ENCODE measurements at regions not wholly inside any gene's neighbourhood (a gene's known extent, or its start where the extent isn't known, plus 50 kb on each side); places are given as distances from the start of the nearest gene placed in this dataset.
"Not testable (repeated sequence)": the region's sequence is repeated elsewhere in the genome, so short reads cannot be mapped to it uniquely, and the experiment has no call there.

- DNase-seq: not testable (repeated sequence)
Measured at GRCh38 chr1:214095896-214096295, 108.1 kb downstream of the PROX1 start.

- DNase-seq: no peak
Measured at GRCh38 chr1:214101246-214101645, 113.5 kb downstream of the PROX1 start.

- DNase-seq: no peak
Measured at GRCh38 chr1:214101828-214102227, 114.1 kb downstream of the PROX1 start.

GRCh38 chr1:214102907-214103306 lies 115.1 kb downstream of the PROX1 start:
- DNase-seq: no peak

- DNase-seq: no peak
Measured at GRCh38 chr1:214103778-214104177, 116.0 kb downstream of the PROX1 start.

GRCh38 chr1:214106375-214106774 lies 118.6 kb downstream of the PROX1 start:
- no peak for DNase-seq

- DNase-seq: peak in 1 of 58 donors; percentile 1
Measured at GRCh38 chr1:214107322-214108096, 119.7 kb downstream of the PROX1 start.

GRCh38 chr1:214108097-214108446 lies 120.3 kb downstream of the PROX1 start:
- no peak for DNase-seq

GRCh38 chr1:214111796-214112195 lies 124.0 kb downstream of the PROX1 start:
- DNase-seq: no peak

GRCh38 chr1:214116258-214116657 lies 128.5 kb downstream of the PROX1 start:
- DNase-seq: no peak

GRCh38 chr1:214117780-214118179 lies 130.0 kb downstream of the PROX1 start:
- no peak for DNase-seq

GRCh38 chr1:214120191-214120590 lies 132.4 kb downstream of the PROX1 start:
- DNase-seq: no peak

- DNase-seq: no peak
Measured at GRCh38 chr1:214120951-214121350, 133.2 kb downstream of the PROX1 start.

- no peak for DNase-seq
Measured at GRCh38 chr1:214122110-214122509, 134.3 kb downstream of the PROX1 start.

- DNase-seq: peak in 40 of 58 donors; percentile 2 to 76 (median 21)
Measured at GRCh38 chr1:214123061-214123784, 135.4 kb downstream of the PROX1 start.

GRCh38 chr1:214124281-214124805 lies 136.6 kb downstream of the PROX1 start:
- no peak for DNase-seq

- DNase-seq: no peak
Measured at GRCh38 chr1:214124915-214125314, 137.1 kb downstream of the PROX1 start.

- no peak for DNase-seq
Measured at GRCh38 chr1:214125819-214126218, 138.0 kb downstream of the PROX1 start.

- DNase-seq: no peak
Measured at GRCh38 chr1:214126697-214127146, 138.9 kb downstream of the PROX1 start.

- DNase-seq: no peak
Measured at GRCh38 chr1:214127705-214128104, 139.9 kb downstream of the PROX1 start.

- DNase-seq: no peak
Measured at GRCh38 chr1:214135886-214136285, 145.1 kb upstream of the SMYD2 start.

- no peak for DNase-seq
Measured at GRCh38 chr1:214136324-214136919, 144.5 kb upstream of the SMYD2 start.

Measured in anterior cingulate cortex (tissue), 58 donors.